ENCODE measurements at regions not wholly inside any gene's neighbourhood (a gene's known extent, or its start where the extent isn't known, plus 50 kb on each side); places are given as distances from the start of the nearest gene placed in this dataset.

GRCh38 chr2:129769185-129769991 lies 210.1 kb upstream of the RAB6C start:
- no peak for DNase-seq

DNA sequence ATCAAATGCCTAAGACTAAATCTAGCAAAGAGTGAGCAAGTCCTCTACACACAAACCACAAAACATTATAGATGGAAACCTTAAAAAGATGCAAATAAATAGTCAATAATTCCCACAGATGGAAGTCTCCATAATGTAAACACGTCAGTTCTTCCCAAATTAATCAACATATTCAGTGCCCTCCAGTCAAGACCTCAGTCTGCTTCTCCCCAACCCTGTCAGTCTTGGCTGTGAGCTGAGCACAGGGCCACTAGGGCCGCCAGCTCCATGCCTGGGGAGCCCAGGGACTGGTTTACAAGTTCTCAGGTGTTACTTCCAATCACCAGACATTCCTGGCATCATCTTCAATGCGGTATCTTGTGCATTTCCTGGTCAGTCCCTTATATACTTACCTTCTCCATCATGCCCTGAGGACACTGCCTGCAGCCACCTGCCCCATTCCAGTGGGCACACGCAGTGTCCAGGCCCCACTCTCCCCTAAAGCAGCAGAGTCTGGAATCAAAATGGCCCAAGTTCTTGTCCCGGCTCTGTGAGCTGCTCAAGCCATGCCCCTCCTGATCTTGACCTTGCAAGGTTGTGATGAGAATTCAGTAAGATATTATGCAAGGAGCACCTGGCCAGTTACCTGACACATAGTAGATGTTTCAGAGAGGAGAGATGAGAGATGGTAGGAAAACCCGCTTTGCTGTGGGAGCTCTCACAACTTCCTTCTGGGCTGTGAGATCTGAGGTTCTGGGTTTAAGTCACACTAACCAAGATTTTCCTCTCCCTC lies 207.9 kb upstream of the RAB6C start:
- no peak for DNase-seq

DNA sequence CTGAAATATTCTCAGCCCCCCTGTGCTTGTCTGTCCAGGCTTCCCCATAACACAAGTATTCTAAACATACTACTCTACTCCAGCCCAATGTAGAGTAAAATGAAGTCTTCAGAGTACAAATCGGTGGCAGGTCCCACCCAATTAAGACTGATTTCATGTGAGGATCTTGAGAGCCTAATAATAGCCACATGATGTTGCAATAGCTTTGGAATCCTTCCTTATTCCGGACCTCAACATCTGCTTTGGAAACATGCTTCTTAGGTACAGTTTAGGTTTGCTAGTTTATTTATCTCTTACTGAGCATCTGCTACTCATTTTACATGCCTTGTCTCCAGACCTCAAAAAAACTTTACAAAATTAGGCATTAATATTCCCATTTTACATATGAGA lies 207.3 kb upstream of the RAB6C start:
- DNase-seq, result no peak

DNA sequence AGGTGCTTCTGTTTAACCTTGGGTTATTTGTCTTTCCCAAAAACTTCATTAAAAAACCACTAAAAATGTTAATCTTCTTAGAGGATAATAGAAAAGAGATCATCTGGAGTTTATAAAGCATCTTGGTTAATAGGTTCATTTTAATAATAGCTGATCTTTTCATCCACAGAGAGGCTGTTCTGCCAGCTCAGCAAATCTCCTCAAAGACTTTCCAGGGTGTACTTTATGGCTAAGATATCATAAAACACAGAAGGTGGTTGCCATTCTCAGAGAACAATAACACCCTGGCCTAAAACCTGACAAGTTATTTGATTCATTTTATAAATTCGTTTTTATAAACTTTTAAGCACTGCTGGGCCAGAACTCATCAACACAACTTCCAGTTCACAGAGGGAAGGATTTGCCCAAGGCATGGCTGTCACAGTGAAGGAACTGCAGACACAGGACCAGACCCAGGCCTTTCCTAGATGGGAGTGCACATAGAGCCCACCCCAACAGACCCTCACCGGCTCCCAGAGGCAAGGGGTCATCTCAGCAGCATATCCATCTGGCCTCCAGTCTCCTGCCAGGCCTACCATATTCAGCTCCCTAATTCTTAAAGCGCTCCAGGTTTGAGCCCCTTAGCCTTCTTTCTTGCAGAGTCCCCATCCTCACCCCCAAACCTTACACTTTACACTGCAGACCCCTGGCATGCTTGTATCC lies 203.4 kb upstream of the RAB6C start:
- no peak for DNase-seq

DNA sequence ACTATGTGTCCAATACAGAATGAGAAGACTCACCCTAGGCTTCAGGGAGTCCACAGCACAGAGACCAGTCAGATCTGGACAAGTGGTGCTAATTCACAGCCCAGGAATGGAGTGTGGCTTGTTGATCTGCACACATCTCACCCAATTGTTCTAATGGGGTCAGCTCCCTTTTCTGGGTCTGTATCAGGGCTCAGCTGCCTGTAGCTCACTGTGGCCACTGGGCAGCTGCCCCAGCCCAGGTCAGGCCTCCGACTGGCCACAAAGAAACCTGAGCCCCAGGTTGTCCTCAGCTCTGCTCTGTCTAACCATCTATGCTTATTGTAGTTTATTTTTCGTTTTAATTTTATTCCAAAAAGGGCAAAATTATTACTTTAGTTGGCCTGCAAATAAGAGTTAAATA lies 202.3 kb upstream of the RAB6C start:
- no peak for DNase-seq

GRCh38 chr2:129777762-129778583 lies 201.5 kb upstream of the RAB6C start:
- DNase-seq, result no peak

DNA sequence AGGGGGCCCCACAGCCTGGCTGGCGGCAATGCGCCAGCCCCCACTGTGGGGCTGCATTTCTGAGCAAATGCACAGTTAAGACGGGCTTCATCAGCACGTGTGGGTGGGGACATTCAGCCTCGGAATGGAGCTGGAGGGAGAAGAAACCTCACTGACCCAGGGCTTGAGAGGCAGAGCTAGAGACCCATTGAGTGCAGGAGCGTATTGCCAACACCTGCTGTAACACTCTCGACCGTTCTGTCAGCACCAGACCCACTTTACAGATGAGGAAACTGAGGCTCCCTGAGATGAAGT lies 200.9 kb upstream of the RAB6C start:
- no peak for DNase-seq

DNA sequence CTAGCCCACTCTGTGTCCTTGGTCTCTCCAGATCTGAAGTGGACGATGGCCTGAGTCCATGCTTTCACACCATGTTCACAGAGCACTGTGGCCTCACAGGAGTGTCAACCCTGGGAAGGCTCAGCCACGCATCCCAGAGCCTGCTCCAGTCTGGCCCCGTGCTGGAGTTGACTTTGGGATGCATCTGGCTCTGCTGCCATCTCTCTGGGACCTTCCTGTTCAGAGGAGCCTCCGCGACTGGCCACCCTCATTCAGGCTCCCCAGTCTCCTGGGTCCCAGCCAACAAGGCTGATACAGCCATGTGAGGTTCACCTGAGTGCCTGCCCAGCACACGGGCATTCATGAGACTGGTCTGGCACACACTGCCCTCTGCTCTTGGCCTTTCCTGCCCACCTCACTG lies 199.7 kb upstream of the RAB6C start:
- DNase-seq, result no peak

DNA sequence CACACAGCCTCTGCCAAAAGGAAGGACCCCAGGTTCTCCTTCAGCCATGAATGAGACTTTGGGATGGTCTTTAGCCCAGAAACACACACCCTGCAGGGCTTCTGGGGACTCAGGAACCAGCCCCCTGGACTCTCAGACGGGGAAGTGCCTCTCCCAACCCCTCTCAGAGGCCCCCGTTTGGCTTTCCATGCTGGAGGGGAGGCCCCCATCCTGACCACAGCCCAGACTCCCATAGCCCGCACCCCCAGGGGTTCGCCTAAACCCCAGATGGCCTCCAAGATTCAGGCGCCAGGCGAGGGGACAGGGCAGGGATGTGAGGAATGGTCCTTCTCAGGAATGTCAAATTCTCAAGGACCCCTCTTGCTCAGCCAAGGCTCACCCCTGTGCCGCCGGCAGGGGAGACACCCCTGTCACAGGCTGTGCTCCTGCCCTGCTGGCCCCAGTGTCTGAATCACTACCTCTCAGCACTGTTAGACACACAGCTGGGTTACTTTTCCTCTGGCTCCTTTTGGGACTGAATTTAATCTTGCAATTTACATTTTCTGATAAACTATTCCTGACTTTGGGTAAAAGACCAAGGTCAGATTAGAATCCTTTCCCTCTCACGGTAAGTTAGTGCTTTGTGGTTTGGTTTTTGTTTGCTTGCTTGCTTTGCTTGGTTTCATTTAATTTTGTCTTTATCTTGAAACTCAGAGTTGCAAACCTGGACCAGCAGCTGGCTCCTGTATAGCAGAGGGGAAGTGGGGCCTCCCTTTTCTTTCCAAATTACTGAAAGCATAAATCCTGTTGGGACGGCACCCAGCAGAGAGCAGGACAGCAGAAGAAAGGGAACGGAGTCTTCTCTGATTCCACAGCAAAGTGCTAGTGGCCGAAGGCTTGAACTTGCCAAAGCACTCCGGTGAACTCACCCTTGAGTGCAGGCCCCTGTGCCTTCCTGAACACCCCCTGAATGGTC lies 198.9 kb upstream of the RAB6C start:
- DNase-seq, result no peak

- no peak for DNase-seq
Measured at GRCh38 chr2:129781749-129782632, 197.5 kb upstream of the RAB6C start.

DNA sequence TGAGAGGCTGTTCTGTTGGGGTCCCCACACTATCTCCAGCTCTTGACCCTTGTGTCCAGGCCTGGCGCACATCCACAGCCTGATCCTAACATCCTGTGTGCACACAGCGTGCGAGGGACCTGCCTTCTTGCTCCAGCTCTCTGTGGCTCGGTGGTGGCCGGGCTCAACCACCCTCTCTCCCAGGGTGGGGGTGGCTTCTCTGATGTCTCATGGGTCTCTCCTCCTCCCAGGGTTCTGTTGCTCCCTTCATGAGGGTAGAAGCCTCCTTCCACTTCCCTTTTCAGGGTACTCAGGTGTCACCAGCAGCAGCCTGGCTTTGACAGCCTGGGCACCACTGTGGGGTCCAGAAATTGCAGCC lies 196.9 kb upstream of the RAB6C start:
- no peak for DNase-seq

DNA sequence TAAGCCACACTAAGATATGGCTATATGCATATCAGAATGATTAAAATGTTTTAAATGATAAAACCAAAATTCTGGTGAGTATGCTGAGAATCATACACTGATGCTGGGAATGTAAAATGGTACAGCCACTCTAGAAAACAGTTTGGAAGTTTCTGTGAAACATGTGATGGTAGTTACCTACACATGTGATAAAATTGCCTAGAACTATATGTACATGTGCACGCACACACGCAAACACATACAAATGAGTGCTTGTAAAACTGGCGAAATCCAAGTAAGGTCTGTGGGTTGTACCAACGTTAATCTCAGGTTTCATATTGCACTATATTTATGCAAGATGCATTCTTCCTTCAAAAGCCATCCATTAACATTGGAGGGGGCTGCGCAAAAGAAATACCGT lies 195.0 kb upstream of the RAB6C start:
- DNase-seq, result no peak

GRCh38 chr2:129791712-129792111 lies 187.8 kb upstream of the RAB6C start:
- no peak for DNase-seq

DNA sequence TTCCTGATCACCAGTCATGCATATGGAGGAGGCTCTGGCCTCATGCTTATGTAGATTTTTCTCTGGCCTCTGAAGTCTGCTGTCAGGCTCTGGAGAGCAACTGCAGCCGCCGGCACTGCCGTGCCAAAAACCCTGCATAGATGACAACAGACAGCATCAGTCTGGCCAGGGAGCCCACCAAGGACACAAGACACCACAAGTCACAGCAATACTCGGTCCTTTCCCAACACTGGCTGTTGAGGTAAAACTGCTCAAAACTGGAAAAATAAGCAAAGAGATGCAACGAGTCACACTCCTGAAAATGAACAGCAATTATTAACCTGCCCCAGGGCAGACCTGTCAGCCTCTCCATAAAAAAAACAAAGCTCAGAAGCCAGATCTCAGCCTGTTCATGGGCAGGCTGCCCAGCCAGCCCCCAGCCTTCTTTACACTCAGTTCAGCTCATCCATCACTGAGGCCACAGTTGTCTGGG lies 186.0 kb upstream of the RAB6C start:
- no peak for DNase-seq

DNA sequence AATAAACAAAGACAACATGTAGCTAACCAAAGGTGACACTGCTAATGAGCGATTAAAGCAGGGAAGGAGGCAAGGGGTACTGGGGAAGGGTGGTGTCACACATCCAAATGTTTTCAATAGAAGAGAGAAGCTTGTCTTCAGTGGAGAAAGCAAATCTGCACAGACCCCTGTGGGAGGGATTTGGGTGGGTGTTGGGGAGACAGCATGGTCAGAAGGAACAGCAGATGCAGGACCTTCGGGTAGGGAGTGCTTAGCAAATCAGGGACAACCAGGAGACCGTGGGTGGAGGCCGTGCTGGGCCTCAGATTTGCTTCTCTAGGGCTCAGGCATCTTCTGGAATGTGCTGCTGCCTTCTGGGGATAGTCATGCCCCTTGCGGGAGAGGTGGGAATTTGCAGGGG lies 185.3 kb upstream of the RAB6C start:
- DNase-seq, result no peak

DNA sequence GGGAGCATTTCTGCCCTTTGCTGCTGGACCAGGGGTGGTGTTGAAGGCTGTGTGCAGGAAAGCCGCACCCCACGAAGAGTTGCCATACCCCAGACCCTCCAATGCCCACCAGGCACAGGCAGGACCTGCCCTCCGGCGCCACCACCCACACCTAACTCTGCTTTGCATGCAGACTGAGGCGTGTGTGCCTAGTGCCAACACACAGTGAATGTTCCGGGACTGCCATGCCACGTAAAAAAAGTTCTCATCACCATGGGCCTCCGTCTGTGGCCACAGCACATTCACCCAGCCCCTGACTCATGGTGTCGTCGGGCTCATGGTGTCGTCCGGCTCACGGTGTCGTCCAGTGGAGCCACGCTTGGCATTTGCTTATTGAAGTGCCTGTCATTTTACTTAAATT lies 184.9 kb upstream of the RAB6C start:
- DNase-seq, result no peak

DNA sequence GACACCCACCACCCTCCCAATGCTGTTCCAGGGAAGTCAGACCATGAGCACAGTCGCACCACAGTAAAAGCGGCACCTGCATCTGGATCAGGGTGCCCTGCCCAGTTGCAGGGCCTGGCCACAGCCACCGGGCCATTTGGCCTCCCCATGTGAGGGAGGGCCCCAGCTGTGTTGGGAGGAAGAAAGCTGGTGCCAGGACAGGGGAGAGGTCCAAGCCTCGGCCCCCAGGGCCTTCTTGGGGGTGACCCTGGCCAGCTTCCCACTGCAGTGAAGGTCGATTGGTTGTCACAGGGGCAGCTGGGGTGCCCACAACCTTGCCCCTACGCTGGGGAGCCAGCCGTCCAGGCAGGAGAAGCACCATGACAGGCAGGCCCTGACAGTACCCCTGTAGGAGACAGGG lies 183.2 kb upstream of the RAB6C start:
- DNase-seq, result no peak

DNA sequence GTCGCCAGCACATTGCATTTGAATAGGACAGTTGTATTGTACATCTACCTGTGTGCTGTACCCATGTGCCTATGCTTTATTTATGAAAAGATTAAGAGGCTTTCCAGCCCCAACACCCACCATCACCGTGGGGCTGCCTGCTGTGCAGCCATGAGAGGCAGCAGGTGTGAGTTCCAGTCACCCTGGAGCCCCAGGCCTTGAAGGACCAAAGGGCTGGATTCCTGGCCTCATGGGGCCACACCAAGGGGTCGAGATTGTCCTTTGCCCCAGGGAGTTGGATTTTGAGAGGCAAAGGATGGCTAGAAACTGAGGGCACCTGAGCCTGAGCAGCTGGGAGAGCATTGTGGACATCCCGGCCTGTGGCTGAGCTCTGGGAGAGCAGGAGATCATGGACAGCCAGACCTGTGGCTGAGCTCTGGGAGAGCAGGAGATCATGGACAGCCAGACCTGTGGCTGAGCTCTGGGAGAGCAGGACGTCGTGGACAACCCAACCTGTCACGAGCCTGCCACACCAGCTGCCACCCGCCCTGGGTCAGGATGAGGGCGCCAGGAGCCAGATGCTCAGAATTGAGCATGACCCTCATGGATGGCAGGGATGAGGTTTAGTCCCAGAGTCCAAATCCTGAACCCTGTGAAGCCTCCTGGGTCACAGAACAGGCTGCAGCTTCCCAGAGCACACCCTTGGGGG lies 182.5 kb upstream of the RAB6C start:
- DNase-seq, result no peak

GRCh38 chr2:129797489-129798300 lies 181.8 kb upstream of the RAB6C start:
- no peak for DNase-seq

DNA sequence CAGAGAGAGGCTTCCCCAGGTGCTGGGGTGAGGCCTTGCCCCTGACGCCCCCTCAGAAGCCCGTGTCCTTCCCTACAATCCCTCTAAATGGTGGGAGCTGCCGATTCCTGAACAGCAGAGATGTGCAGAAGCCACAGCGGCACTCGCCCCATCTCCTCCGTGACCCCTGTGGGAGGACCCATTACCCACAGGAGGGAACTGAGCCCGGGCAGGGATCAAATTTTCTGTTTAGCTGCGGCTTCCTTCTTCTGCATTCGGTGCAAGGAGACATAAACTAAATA lies 181.2 kb upstream of the RAB6C start:
- no peak for DNase-seq

Data from EL (cell line).